ENCODE measurements at regions not wholly inside any gene's neighbourhood (a gene's known extent, or its start where the extent isn't known, plus 50 kb on each side); places are given as distances from the start of the nearest gene placed in this dataset.
"Not testable (repeated sequence)": the region's sequence is repeated elsewhere in the genome, so short reads cannot be mapped to it uniquely, and the experiment has no call there.

GRCh38 chr12:67791362-67791761 lies 142.8 kb downstream of the DYRK2 start:
- DNase-seq (ENCODE audit: low spot score); intact Hi-C loops (cut with DNase I): not testable (repeated sequence)

DNA sequence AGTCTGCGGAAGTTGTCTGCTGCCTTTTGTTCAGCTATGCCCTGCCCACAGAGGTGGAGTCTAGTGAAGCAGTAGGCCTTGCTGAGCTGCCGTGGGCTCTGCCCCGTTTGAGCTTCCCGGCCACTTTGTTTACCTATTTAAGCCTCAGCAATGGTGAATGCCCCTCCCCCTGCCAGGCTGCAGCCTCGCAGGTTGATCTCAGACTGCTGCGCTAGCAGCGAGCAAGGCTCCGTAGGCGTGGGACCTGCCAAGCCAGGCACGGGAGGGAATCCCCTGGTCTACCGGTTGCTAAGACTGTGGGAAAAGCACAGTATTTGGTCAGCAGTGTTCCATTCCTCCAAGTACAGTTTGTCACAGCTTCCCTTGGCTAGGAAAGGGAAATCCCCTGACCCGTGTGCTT lies 143.6 kb downstream of the DYRK2 start:
- DNase-seq (ENCODE audit: low spot score) = no peak
- intact Hi-C loops (cut with DNase I) = no loop called here

DNA sequence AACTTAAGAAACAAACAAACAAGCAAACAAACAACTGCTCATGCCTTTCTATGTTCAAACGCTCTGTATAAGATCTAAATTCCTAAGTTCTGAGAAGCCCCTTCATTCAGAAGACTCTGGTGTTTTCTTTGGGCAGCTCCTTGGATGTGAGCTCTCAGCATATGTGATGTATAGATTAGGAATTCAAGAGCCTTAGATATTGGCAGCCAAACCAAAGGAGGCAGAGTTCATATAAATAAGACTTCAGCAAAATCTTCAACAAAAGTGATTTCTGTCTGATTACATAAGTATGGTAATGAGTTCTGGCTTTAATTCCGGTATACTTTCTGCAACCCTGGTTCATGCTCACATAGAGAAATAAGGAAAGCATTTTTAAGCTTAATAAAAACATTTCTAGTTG lies 145.6 kb downstream of the DYRK2 start:
- DNase-seq (ENCODE audit: low spot score) = no peak
- intact Hi-C loops (cut with DNase I) = no loop called here

DNA sequence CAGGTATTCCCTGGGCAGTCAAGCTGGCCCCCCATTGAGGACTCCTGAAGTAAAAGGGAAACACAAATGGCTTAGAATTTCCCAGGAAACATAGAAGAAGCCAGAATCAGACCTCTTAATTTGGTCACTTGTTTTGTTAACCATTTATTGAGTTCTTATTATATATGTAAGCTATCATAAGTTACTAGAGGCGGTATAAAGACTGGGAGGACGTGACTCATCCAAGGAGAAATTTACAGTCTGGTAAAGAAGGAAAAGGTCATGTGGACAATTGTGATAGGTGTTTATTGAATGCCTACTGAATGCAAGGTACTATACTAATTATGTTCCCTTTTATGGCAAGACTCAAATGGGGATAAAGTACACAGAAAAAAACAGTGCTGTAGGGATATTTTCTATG lies 146.7 kb downstream of the DYRK2 start:
- intact Hi-C loops (cut with DNase I) = no loop called here
- DNase-seq (ENCODE audit: low spot score) = no peak

DNA sequence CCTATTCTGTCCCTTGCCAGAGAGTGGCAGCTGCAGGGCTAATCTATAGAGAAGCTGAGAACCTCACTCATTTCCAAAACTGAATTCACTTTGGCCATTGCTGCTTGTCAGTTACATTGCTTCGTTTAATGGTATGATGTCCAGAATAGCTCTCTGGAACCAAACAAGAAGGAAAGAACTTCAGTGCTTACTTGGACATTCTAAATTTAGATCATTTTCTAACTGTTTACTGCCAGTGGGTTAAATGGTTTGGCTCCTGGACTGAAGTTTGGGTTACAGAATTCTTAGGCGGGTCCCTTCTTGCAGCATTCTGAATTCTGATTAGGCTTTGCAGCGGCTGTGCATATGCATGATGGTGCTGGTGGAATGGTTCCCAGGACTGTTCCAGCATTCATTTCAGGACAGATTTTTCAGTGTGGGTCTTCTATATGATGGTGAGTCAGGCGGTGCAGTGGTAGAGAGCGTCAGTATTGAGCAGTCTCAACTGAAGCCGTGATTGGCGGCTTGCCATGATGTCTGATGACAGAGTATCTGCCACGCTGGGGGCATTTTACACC lies 148.7 kb downstream of the DYRK2 start:
- DNase-seq (ENCODE audit: low spot score) = no peak
- intact Hi-C loops (cut with DNase I) = no loop called here

- DNase-seq (ENCODE audit: low spot score) = no peak
- intact Hi-C loops (cut with DNase I) = no loop called here
Observed at GRCh38 chr12:67797753-67798152, 149.2 kb downstream of the DYRK2 start.

GRCh38 chr12:67798768-67799167 lies 150.2 kb downstream of the DYRK2 start:
- intact Hi-C loops (cut with DNase I) = no loop called here
- no peak for DNase-seq (ENCODE audit: low spot score)

GRCh38 chr12:67802731-67803130 lies 154.2 kb downstream of the DYRK2 start:
- no peak for DNase-seq (ENCODE audit: low spot score)
- intact Hi-C loops (cut with DNase I) = no loop called here

- intact Hi-C loops (cut with DNase I) = no loop called here
- DNase-seq (ENCODE audit: low spot score) = no peak
Observed at GRCh38 chr12:67803278-67803993, 154.9 kb downstream of the DYRK2 start.

- DNase-seq (ENCODE audit: low spot score) = no peak
- intact Hi-C loops (cut with DNase I) = no loop called here
Observed at GRCh38 chr12:67804168-67804567, 155.6 kb downstream of the DYRK2 start.

DNA sequence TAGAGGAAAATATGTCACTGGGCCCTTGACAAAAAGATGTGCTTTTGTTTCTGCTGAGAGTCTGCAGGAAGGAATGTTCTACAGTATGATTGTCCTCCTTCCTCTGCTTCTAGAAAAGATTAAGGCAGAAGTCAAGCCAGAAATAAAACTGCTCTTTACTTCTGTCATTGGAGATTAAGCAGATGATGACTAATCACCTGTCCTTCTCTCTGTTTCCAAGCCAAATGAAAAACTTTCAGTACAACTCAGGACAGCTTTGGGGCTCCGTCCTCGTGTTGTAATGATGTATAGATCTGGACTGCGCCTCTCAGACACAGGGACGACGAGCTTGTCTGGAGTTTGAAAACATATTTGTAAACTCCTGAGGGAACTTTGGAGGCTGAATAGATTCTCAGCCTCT lies 159.3 kb downstream of the DYRK2 start:
- DNase-seq (ENCODE audit: low spot score) = no peak
- intact Hi-C loops (cut with DNase I) = no loop called here

GRCh38 chr12:67810166-67810565 lies 161.6 kb downstream of the DYRK2 start:
- DNase-seq (ENCODE audit: low spot score) = no peak
- intact Hi-C loops (cut with DNase I) = no loop called here

DNA sequence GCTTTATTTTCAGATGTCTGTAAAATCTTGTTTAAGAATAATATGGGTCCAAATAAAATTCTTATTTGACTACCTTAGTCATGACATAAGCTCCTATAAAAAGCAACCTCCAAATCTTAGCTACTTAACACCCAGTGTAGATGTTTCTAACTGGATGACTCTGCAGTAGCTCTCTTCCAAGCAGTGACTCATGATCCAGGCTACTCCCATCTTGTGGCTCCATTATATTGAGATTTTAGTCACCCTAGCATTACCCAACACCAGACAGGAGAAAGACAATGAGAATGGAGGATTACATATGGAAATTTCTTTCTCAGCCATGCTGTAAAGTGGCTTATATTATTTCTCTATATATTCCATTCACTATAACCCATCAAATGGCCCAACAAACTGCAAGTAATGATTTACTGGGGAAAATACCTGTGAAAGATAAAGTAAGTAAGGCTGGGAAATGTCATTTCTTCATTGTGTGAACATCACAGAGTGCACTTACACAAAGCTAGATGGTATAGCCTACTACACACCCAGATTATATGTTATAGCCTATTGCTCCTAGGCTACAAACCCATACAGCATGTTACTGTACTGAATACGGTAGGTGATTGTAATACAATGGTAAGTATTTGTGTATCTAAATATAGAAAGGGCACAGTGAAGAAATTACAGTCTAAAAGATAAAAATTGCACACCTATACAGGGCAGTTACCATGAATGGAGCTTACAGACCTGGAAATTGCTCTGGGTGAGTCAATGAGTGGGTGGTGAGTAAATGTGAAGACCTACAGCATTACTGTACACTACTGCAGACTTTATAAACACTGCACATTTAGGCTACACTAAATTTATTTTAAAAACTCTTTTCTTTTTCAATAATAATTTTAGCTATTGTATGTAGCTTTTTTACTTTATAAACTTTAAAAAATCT lies 163.2 kb downstream of the DYRK2 start:
- no peak for DNase-seq (ENCODE audit: low spot score)
- intact Hi-C loops (cut with DNase I) = no loop called here

GRCh38 chr12:67813456-67813904 lies 164.9 kb downstream of the DYRK2 start:
- no peak for DNase-seq (ENCODE audit: low spot score)
- intact Hi-C loops (cut with DNase I) = no loop called here

DNA sequence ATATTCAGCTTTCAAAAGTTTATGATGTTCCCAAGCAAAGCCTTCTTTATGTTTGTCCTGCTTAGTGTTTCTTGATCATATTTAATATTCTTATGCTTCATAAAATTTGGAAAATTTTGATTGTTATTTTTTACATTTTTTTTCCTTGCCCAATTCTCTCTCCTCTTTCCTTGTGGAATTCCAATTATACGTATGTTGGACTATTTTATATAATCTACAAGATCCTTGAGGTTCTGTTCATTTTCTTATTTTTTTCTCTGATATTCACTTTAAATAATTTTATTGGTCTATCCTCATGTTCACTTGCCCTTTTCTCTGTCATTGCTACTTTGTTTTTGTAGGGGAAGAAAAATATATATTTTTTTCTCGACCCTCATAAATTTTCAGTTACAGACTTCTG lies 167.7 kb downstream of the DYRK2 start:
- no peak for DNase-seq (ENCODE audit: low spot score)

GRCh38 chr12:67818459-67818903 lies 169.9 kb downstream of the DYRK2 start:
- no peak for DNase-seq (ENCODE audit: low spot score)

More for the DNA sequence above, 167.7 kb downstream of the DYRK2 start:
- intact Hi-C loops (cut with DNase I) = no loop called here

GRCh38 chr12:67819902-67820301 lies 169.3 kb upstream of the IFNG-AS1 start:
- no peak for DNase-seq (ENCODE audit: low spot score)
- intact Hi-C loops (cut with DNase I) = no loop called here

More at GRCh38 chr12:67818459-67818903, 169.9 kb downstream of the DYRK2 start:
- intact Hi-C loops (cut with DNase I) = no loop called here

DNA sequence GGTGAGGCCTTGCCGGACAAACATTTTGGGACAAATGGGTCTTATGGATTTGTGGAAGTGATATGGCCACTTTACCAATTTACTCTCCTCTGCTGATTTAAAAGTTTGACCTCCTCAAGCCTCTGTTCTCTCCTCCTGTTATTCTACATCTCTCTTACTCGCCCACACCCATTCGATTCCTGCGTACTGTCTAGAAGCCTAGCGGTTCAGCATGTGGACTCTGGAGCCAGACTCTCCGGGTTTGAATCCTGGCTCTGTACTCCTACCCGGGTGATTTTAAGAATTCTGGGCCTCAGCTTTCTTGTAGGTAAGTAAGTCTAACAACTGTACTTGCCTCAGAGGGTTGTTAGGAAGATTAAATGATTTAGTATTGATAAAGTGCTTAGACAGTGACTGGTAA lies 168.6 kb upstream of the IFNG-AS1 start:
- DNase-seq (ENCODE audit: low spot score) = no peak
- intact Hi-C loops (cut with DNase I) = no loop called here

DNA sequence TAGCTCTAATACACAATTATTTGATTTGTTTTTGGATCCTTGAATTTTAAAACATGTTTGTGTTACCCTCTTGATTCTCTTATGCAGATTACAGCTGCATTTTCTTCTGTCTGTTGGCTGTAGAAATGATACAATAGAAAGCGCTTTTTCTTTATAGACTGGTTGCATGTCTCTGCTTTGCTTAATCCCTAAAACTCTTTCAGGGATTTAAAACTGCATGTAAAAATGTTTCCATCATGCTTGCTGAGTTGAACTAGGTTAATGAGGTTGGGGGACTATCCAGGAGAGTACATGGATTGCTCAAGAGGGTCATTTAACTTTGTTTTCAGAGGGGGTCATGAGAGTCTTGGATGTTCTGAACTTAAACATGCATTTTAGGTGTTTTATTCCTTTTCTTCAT lies 166.4 kb upstream of the IFNG-AS1 start:
- no peak for DNase-seq (ENCODE audit: low spot score)
- intact Hi-C loops (cut with DNase I) = no loop called here

DNA sequence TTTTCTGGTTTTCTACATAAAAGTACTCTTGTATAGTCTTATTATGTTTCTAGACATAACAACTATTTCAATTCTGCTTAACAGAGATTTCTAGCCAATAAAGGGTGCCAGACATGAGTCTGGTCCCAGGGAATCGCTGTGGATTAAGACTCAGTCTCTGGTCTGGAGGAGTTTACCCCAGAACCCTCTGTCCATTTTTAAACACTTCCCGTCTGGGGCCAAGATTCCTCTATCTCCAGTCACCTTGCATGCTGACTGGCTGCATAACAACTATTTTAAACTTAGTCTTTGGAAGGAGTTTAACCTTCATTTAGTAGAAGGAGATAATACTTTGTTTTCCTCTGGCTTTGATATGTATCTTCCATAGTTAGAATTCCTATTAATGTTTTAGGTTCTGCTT lies 163.1 kb upstream of the IFNG-AS1 start:
- intact Hi-C loops (cut with DNase I) = loop anchor here (5.0 kb wide), 1 partner anchor 179 kb away; the partner anchor contains the start of gene DYRK2

More for the DNA sequence above, 163.1 kb upstream of the IFNG-AS1 start:
- DNase-seq (ENCODE audit: low spot score) = no peak

Data from cardiac septum (tissue), 1 donor.